Calu3 (cell line): ENCODE measurements at regions not wholly inside any gene's neighbourhood (a gene's known extent, or its start where the extent isn't known, plus 50 kb on each side); places are given as distances from the start of the nearest gene placed in this dataset.
"Not testable (repeated sequence)": the region's sequence is repeated elsewhere in the genome, so short reads cannot be mapped to it uniquely, and the experiment has no call there.

ENCODE experiments used
- BruUV-seq: library from RNA; stranded (reverse); fragments of 400-500 nt; replicated peaks from 2 replicates; lab custom pipeline; 2021; lab: Mats Ljungman, UMichigan
- CTCF ChIA-PET: fragments of 300-600 bp; sonication (Branson Sonifier 250); formaldehyde crosslinking; loops from one replicate; lab custom pipeline; 2022; ENCODE audit warnings: antibody characterized with exemption; lab: Charles Lee
- DNase-seq: peaks from one replicate; pipeline ENCODE4 v3.0.0; 2022
- H3K27ac Mint-ChIP-seq: one replicate; pipeline ENCODE4 v1.8.0; 2022; ENCODE audit warnings: mixed read lengths; ENCODE audit not compliant: unreplicated experiment
- H3K27me3 Mint-ChIP-seq: one replicate; pipeline ENCODE4 v1.8.0; 2022; ENCODE audit warnings: mixed read lengths; ENCODE audit not compliant: unreplicated experiment
- H3K36me3 Mint-ChIP-seq: one replicate; pipeline ENCODE4 v1.8.0; 2022; ENCODE audit warnings: mild to moderate bottlenecking, moderate library complexity, mixed read lengths; ENCODE audit not compliant: insufficient read depth, unreplicated experiment
- H3K4me1 Mint-ChIP-seq: one replicate; pipeline ENCODE4 v1.8.0; 2022; ENCODE audit warnings: mild to moderate bottlenecking, low read depth, mixed read lengths; ENCODE audit not compliant: unreplicated experiment
- H3K4me3 Mint-ChIP-seq: one replicate; pipeline ENCODE4 v1.8.0; 2022; ENCODE audit warnings: mild to moderate bottlenecking, low read depth, moderate library complexity, mixed read lengths; ENCODE audit not compliant: unreplicated experiment
- H3K9me3 Mint-ChIP-seq: one replicate; pipeline ENCODE4 v1.8.0; 2022; ENCODE audit warnings: low read depth, mixed read lengths; ENCODE audit not compliant: unreplicated experiment
- CTCF ChIP-seq: fragments of 200-600 bp; IDR thresholded peaks from one replicate; pipeline ENCODE4 v1.8.0; 2022; ENCODE audit warnings: antibody characterized with exemption; ENCODE audit not compliant: unreplicated experiment
- intact Hi-C: fragments of 100-400 bp; cut with micrococcal nuclease; formaldehyde crosslinking; loops from one replicate; pipeline ENCODE4 v1.10.0; 2022; ENCODE audit not compliant: unreplicated experiment

GRCh38 chr5:60457233-60457632 is 242.7 kb downstream of the DEPDC1B start:
- no peaks in the 10 kb centered on the region for H3K9me3 Mint-ChIP-seq
- BruUV-seq = no TSS peak
- no peaks in the 10 kb centered on the region for H3K27me3 Mint-ChIP-seq
- no peak for DNase-seq
- H3K27ac Mint-ChIP-seq = no peak overlapping the region
- intact Hi-C loops = no loop called here
- CTCF ChIA-PET = no interaction called here
- H3K4me3 Mint-ChIP-seq = no peak overlapping the region
- H3K4me1 Mint-ChIP-seq = no peaks in the 10 kb centered on the region
- no peak for TF ChIP-seq CTCF
- no peaks in the 10 kb centered on the region for H3K36me3 Mint-ChIP-seq

DNA sequence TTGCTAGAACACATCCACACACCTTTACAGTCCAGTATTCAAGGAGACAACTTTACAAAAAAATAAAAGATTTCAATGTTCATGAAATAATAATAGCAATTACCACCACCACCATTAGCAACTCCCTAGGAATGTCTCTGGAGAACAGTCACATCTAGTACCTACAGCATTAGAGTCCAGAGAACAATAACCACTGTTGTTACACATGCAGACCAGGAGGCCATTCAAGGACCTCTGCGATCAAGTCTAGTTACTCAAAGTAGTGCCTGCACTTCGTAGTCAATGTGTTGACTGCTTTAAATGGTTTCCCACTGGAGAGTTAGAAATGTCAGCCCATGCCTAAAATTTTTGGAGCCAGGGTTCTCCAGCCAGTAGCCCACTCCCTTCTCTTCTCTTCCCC is 244.4 kb downstream of the DEPDC1B start:
- intact Hi-C loops = no loop called here
- H3K36me3 Mint-ChIP-seq = no peaks in the 10 kb centered on the region
- CTCF ChIA-PET = no interaction called here
- H3K27me3 Mint-ChIP-seq = no peaks in the 10 kb centered on the region
- H3K9me3 Mint-ChIP-seq = no peaks in the 10 kb centered on the region
- DNase-seq = no peak
- H3K4me1 Mint-ChIP-seq = no peaks in the 10 kb centered on the region
- no peak overlapping the region for H3K27ac Mint-ChIP-seq
- H3K4me3 Mint-ChIP-seq = no peak overlapping the region
- TF ChIP-seq CTCF = no peak
- BruUV-seq = no TSS peak

DNA sequence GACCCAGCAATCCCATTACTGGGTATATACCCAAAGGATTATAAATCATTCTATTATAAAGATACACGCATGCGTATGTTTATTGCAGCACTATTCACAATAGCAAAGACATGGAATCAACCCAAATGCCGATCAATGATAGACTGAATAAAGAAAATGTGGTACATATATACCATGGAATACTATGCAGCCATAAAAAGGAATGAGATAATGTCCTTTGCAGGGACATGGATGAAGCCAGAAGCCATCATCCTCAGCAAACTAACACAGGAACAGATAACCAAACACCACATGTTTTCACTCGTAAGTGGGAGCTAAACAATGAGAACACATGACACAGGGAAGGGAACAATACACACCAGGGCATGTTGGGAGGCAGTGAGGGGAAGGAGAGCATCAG is 245.7 kb downstream of the DEPDC1B start:
- H3K4me3 Mint-ChIP-seq, BruUV-seq, H3K4me1 Mint-ChIP-seq, CTCF ChIA-PET, H3K36me3 Mint-ChIP-seq, DNase-seq, H3K27me3 Mint-ChIP-seq, H3K9me3 Mint-ChIP-seq, intact Hi-C loops, H3K27ac Mint-ChIP-seq: not testable (repeated sequence)

- H3K4me3 Mint-ChIP-seq = no peak overlapping the region
- no peak for DNase-seq
- TF ChIP-seq CTCF = no peak
These were observed 246.6 kb downstream of the DEPDC1B start for GRCh38 chr5:60453186-60453976.

DNA sequence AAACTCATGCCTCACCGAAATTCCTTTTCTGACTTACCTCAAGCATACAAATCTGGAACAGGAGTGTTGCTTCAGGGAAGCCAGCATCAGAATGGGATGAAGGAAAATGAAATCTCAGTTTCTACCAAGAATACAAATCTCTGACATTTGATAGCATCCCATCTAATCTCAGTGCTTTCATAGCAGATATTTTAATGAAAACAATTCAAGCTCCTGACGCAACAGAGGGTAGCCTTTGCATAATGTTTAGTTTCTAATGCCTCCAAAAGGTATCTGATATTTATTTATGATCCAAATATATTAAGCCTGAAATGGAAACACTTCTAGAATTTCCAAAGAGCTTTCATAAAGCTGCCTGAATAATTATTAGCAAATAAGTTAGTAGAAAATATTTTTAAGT is 251.4 kb downstream of the DEPDC1B start:
- Mint-ChIP-seq H3K9me3 (no peaks in the 10 kb centered on the region), H3K27ac (no peak overlapping the region), H3K27me3 (peaks cover 5% of the 10 kb centered on the region), H3K4me3 (no peak overlapping the region), H3K4me1 (no peaks in the 10 kb centered on the region), H3K36me3 (no peaks in the 10 kb centered on the region)
- DNase-seq = no peak
- BruUV-seq = no TSS peak
- TF ChIP-seq CTCF = no peak
- intact Hi-C loops = no loop called here
- CTCF ChIA-PET = no interaction called here

More at GRCh38 chr5:60453186-60453976, 246.6 kb downstream of the DEPDC1B start:
- Mint-ChIP-seq H3K27ac (no peak overlapping the region), H3K9me3 (no peaks in the 10 kb centered on the region), H3K4me1 (no peaks in the 10 kb centered on the region), H3K36me3 (no peaks in the 10 kb centered on the region), H3K27me3 (no peaks in the 10 kb centered on the region)
- no TSS peak for BruUV-seq
- CTCF ChIA-PET = no interaction called here
- intact Hi-C loops = no loop called here
